ENCODE measurements at regions not wholly inside any gene's neighbourhood (a gene's known extent, or its start where the extent isn't known, plus 50 kb on each side); places are given as distances from the start of the nearest gene placed in this dataset.

DNA sequence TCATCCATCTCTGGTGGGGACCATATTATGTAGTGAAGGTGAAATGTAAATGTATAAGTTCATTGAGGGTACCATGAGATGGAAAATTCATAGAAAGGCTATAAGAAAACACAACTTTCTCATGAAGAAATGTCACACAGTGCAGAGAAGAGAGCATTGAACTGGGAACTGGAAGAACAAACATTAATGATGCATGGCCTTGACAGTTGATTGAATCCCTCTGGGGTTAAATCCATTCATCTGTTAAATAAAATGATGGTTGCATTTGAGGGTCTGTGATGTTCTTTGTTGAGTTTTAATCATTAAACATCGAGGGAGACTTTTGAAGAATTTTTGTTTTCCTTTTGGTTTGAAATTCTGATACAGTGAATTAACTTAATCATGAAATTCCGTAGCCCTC lies 1401.4 kb downstream of the FAM181B start (continued):
- TF ChIP-seq, protein P1, sequence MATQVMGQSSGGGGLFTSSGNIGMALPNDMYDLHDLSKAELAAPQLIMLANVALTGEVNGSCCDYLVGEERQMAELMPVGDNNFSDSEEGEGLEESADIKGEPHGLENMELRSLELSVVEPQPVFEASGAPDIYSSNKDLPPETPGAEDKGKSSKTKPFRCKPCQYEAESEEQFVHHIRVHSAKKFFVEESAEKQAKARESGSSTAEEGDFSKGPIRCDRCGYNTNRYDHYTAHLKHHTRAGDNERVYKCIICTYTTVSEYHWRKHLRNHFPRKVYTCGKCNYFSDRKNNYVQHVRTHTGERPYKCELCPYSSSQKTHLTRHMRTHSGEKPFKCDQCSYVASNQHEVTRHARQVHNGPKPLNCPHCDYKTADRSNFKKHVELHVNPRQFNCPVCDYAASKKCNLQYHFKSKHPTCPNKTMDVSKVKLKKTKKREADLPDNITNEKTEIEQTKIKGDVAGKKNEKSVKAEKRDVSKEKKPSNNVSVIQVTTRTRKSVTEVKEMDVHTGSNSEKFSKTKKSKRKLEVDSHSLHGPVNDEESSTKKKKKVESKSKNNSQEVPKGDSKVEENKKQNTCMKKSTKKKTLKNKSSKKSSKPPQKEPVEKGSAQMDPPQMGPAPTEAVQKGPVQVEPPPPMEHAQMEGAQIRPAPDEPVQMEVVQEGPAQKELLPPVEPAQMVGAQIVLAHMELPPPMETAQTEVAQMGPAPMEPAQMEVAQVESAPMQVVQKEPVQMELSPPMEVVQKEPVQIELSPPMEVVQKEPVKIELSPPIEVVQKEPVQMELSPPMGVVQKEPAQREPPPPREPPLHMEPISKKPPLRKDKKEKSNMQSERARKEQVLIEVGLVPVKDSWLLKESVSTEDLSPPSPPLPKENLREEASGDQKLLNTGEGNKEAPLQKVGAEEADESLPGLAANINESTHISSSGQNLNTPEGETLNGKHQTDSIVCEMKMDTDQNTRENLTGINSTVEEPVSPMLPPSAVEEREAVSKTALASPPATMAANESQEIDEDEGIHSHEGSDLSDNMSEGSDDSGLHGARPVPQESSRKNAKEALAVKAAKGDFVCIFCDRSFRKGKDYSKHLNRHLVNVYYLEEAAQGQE (IDR thresholded peaks at IDR 0.05; ENCODE audit: borderline replicate concordance in 1 of 2, low read depth in 1 of 2, low read length in 2 of 2): no peak
- TF ChIP-seq ARNTL (CRISPR knock-in tag; IDR thresholded peaks at IDR 0.05): no peak

DNA sequence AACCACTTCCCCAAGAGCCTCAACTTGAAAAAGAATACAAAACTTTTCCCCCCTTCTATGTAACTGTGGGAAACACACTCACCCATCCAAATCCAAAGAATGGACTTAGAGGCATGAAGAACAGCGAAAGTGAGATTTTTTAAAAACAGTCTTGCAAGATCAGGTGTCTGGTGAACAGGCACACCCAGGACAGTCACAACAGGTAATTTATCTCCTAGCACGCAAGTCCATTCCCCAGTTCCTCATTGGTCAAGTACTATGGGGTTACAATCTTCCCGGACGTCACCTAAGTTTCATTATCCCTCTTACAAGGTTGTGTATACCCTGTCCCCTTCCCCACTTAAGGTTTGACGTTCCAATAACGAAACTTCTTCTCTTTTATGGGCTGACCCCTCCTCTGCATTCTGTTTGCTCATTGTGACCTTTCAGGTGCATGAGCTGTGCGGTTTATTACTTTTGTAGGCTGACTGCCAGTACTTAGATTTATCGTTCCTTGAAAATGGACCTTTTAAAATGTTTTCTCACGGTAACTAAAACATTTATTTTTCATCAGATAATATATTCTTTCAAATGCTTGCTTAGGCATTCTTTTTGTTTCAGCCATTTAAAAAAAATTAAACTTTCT lies 1401.9 kb downstream of the FAM181B start:
- POLR2A ChIA-PET: no interaction called here
- TF ChIP-seq, protein P2, sequence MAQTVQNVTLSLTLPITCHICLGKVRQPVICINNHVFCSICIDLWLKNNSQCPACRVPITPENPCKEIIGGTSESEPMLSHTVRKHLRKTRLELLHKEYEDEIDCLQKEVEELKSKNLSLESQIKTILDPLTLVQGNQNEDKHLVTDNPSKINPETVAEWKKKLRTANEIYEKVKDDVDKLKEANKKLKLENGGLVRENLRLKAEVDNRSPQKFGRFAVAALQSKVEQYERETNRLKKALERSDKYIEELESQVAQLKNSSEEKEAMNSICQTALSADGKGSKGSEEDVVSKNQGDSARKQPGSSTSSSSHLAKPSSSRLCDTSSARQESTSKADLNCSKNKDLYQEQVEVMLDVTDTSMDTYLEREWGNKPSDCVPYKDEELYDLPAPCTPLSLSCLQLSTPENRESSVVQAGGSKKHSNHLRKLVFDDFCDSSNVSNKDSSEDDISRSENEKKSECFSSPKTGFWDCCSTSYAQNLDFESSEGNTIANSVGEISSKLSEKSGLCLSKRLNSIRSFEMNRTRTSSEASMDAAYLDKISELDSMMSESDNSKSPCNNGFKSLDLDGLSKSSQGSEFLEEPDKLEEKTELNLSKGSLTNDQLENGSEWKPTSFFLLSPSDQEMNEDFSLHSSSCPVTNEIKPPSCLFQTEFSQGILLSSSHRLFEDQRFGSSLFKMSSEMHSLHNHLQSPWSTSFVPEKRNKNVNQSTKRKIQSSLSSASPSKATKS (CRISPR knock-in tag; IDR thresholded peaks at IDR 0.05): no peak
- TF ChIP-seq HES4 (CRISPR knock-in tag; IDR thresholded peaks at IDR 0.05; ENCODE audit: borderline replicate concordance) (no peak), SNAPC2 (CRISPR knock-in tag; IDR thresholded peaks at IDR 0.05) (no peak), PITX1 (CRISPR knock-in tag; IDR thresholded peaks at IDR 0.05) (no peak), ZBTB20 (CRISPR knock-in tag; IDR thresholded peaks at IDR 0.05; ENCODE audit: borderline replicate concordance, low read depth) (no peak), HDAC6 (IDR thresholded peaks at IDR 0.05; ENCODE audit: low read depth, low read length) (no peak), ZKSCAN8 (CRISPR knock-in tag; IDR thresholded peaks at IDR 0.05; ENCODE audit: borderline replicate concordance) (no peak)
- TF ChIP-seq, protein P3, sequence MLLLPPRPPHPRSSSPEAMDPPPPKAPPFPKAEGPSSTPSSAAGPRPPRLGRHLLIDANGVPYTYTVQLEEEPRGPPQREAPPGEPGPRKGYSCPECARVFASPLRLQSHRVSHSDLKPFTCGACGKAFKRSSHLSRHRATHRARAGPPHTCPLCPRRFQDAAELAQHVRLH (CRISPR knock-in tag; IDR thresholded peaks at IDR 0.05; ENCODE audit: borderline replicate concordance, low read depth): no peak

More for the DNA sequence above, 1401.9 kb downstream of the FAM181B start:
- in situ Hi-C loops (cut with HindIII; ENCODE audit: extremely low pct_ligation_motif_present, low pct_unique_long_range_greater_than_20kb): no loop called here
- Histone ChIP-seq H4K20me1 (ENCODE audit: insufficient read depth, low read length) (no peaks in the 10 kb centered on the region), H3K27me3 (ENCODE audit: control insufficient read depth in 1 of 2, insufficient read depth in 2 of 2, low read length in 2 of 2) (no peaks in the 10 kb centered on the region), H3K36me3 (replicated peaks in 1 of 2; ENCODE audit: control insufficient read depth in 1 of 2, insufficient read depth in 2 of 2, low read length in 2 of 2) (no peaks in the 10 kb centered on the region), H3K27ac (ENCODE audit: extremely low read length, insufficient read depth, low read length) (no peak overlapping the region), H3K9ac (ENCODE audit: insufficient read depth, low read depth, low read length) (no peak overlapping the region), H2AFZ (ENCODE audit: low read length) (no peak overlapping the region), H3K9me3 (ENCODE audit: low read length) (no peaks in the 10 kb centered on the region), H3K4me1 (ENCODE audit: insufficient read depth, low read length) (no peaks in the 10 kb centered on the region), H3K79me2 (ENCODE audit: insufficient read depth, low read length) (no peaks in the 10 kb centered on the region), H3K4me2 (ENCODE audit: low read depth, low read length) (no peak overlapping the region), H3K4me3 (replicated peaks in 1 of 3; ENCODE audit: insufficient read depth in 1 of 3, low read depth in 2 of 3, low read length in 3 of 3) (no peak overlapping the region)
- BruUV-seq (replicated peaks): no TSS peak
- CTCF ChIA-PET (ENCODE audit: low intra/inter-chr PET ratio, low total read pairs): no interaction called here
- 19% methylated on average over 9 of the region's 9 CpGs for WGBS (ENCODE audit: low lambda C conversion rate)
- no peak for DNase-seq (ENCODE audit: low spot score)
- no peak for ATAC-seq
- FAIRE-seq: no peak
- intact Hi-C loops (cut with micrococcal nuclease; ENCODE audit: unreplicated experiment): no loop called here
